Neural cell (in vitro differentiated cells): ENCODE measurements at regions not wholly inside any gene's neighbourhood (a gene's known extent, or its start where the extent isn't known, plus 50 kb on each side); places are given as distances from the start of the nearest gene placed in this dataset.

Experiments
- EP300 ChIP-seq: fragments of 450-650 bp; conservative IDR thresholded peaks from 2 replicates; pipeline ENCODE4 v1.6.1; 2014; ENCODE audit warnings: antibody characterized with exemption, mild to moderate bottlenecking, moderate library complexity; ENCODE audit not compliant: poor library complexity, severe bottlenecking
- EZH2 ChIP-seq: fragments of 200-600, 300-800 bp; shearing (Covaris generic), sonication (generic); IDR thresholded peaks from 2 replicates; pipeline ENCODE4 v1.6.1; 2014; ENCODE audit warnings: antibody characterized with exemption, low read length, borderline replicate concordance, mild to moderate bottlenecking; ENCODE audit not compliant: insufficient read depth, poor library complexity, severe bottlenecking
- POLR2AphosphoS5 ChIP-seq: IDR thresholded peaks from 2 replicates; pipeline ENCODE4 v1.6.1; 2012
- RAD21 ChIP-seq: fragments of 450-650 bp; conservative IDR thresholded peaks from 2 replicates; pipeline ENCODE4 v1.6.1; 2014; ENCODE audit warnings: antibody characterized with exemption, mild to moderate bottlenecking, moderate library complexity
- SMC3 ChIP-seq: fragments of 450-650 bp; conservative IDR thresholded peaks from 2 replicates; pipeline ENCODE4 v1.6.1; 2014; ENCODE audit warnings: antibody characterized with exemption, mild to moderate bottlenecking, moderate library complexity; ENCODE audit not compliant: poor library complexity
- TAF1 ChIP-seq: IDR thresholded peaks from 2 replicates; pipeline ENCODE4 v1.6.1; 2012; ENCODE audit warnings: low read depth
- TF ChIP-seq, protein P1 (sequence below): fragments of 450-650 bp; IDR thresholded peaks from 2 replicates; pipeline ENCODE4 v1.5.1; 2014; ENCODE audit warnings: antibody characterized with exemption, mild to moderate bottlenecking, moderate library complexity; ENCODE audit not compliant: poor library complexity, severe bottlenecking
- TF ChIP-seq, protein P2 (sequence below): IDR thresholded peaks from 2 replicates; pipeline ENCODE4 v1.6.1; 2012; ENCODE audit warnings: borderline replicate concordance

DNA sequence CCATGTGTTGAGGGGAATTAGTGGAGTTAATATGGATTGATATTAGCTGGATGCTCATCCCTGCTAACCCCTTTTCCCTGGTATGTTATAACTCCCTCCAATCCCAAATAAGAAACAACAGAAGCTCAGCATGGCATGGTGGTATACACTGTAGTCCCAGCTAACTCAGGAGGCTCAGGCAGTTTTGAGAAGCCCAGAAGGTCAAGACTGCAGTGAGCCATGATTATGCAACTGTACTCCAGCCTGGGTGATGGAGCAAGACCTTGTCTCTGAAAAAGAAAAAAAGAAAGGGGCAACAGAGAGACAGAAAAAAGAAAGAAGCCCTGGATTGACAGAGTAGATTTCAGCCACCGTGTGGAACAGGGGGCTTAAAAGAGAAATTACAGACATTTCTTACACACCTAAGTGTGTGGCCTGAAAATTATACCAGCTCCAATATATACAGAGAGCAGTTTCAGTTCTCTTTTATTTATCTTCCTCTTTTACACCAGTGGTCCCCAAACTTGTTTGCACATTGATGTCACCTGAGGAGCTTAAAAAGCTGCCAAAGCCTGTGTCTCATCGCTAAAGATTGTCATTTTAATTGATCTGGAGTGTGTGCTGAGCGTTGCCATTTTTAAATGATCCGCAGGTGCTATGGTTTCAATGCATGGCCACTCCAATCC is 203.6 kb downstream of the UBE2E3 start:
- no peak for TF ChIP-seq POLR2AphosphoS5
- TF ChIP-seq, protein P1, sequence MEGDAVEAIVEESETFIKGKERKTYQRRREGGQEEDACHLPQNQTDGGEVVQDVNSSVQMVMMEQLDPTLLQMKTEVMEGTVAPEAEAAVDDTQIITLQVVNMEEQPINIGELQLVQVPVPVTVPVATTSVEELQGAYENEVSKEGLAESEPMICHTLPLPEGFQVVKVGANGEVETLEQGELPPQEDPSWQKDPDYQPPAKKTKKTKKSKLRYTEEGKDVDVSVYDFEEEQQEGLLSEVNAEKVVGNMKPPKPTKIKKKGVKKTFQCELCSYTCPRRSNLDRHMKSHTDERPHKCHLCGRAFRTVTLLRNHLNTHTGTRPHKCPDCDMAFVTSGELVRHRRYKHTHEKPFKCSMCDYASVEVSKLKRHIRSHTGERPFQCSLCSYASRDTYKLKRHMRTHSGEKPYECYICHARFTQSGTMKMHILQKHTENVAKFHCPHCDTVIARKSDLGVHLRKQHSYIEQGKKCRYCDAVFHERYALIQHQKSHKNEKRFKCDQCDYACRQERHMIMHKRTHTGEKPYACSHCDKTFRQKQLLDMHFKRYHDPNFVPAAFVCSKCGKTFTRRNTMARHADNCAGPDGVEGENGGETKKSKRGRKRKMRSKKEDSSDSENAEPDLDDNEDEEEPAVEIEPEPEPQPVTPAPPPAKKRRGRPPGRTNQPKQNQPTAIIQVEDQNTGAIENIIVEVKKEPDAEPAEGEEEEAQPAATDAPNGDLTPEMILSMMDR: no peak
- no peak for TF ChIP-seq EZH2
- no peak for TF ChIP-seq RAD21
- TF ChIP-seq SMC3: no peak
- TF ChIP-seq EP300: no peak
- TF ChIP-seq TAF1: no peak
- TF ChIP-seq, protein P2, sequence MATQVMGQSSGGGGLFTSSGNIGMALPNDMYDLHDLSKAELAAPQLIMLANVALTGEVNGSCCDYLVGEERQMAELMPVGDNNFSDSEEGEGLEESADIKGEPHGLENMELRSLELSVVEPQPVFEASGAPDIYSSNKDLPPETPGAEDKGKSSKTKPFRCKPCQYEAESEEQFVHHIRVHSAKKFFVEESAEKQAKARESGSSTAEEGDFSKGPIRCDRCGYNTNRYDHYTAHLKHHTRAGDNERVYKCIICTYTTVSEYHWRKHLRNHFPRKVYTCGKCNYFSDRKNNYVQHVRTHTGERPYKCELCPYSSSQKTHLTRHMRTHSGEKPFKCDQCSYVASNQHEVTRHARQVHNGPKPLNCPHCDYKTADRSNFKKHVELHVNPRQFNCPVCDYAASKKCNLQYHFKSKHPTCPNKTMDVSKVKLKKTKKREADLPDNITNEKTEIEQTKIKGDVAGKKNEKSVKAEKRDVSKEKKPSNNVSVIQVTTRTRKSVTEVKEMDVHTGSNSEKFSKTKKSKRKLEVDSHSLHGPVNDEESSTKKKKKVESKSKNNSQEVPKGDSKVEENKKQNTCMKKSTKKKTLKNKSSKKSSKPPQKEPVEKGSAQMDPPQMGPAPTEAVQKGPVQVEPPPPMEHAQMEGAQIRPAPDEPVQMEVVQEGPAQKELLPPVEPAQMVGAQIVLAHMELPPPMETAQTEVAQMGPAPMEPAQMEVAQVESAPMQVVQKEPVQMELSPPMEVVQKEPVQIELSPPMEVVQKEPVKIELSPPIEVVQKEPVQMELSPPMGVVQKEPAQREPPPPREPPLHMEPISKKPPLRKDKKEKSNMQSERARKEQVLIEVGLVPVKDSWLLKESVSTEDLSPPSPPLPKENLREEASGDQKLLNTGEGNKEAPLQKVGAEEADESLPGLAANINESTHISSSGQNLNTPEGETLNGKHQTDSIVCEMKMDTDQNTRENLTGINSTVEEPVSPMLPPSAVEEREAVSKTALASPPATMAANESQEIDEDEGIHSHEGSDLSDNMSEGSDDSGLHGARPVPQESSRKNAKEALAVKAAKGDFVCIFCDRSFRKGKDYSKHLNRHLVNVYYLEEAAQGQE: no peak
